Adipocyte (in vitro differentiated cells): ENCODE measurements at regions not wholly inside any gene's neighbourhood (a gene's known extent, or its start where the extent isn't known, plus 50 kb on each side); places are given as distances from the start of the nearest gene placed in this dataset.

ENCODE experiments used
- DNase-seq: peaks from one replicate; pipeline ENCODE4 v3.0.0-alpha.2; 2015; ENCODE audit warnings: low read depth
- H3K27me3 ChIP-seq: replicated peaks from 2 replicates; pipeline ENCODE4 v1.7.0; 2013; ENCODE audit warnings: mild to moderate bottlenecking, low read length, moderate library complexity; ENCODE audit not compliant: control insufficient read depth, insufficient read depth
- H3K36me3 ChIP-seq: 2 replicates; pipeline ENCODE4 v1.7.0; 2013; ENCODE audit warnings: low read length, mild to moderate bottlenecking, moderate library complexity; ENCODE audit not compliant: control insufficient read depth, insufficient read depth, severe bottlenecking
- H3K4me1 ChIP-seq: 2 replicates; pipeline ENCODE4 v1.7.0; 2013; ENCODE audit warnings: mild to moderate bottlenecking, low read length, moderate library complexity; ENCODE audit not compliant: control insufficient read depth, insufficient read depth
- H3K4me3 ChIP-seq: 2 replicates; pipeline ENCODE4 v1.7.0; 2013; ENCODE audit warnings: mild to moderate bottlenecking, low read length, moderate library complexity
- H3K9ac ChIP-seq: 2 replicates; pipeline ENCODE4 v1.7.0; 2013; ENCODE audit warnings: mild to moderate bottlenecking, low read length, moderate library complexity
- H3K9me3 ChIP-seq: 2 replicates; pipeline ENCODE4 v1.7.0; 2013; ENCODE audit warnings: mild to moderate bottlenecking, low read length, moderate library complexity; ENCODE audit not compliant: control insufficient read depth

- Histone ChIP-seq H3K4me1 (no peaks in the 10 kb centered on the region), H3K4me3 (no peak overlapping the region), H3K9ac (no peak overlapping the region), H3K27me3 (no peaks in the 10 kb centered on the region), H3K36me3 (no peaks in the 10 kb centered on the region), H3K9me3 (peaks cover 3% of the 10 kb centered on the region)
- no peak for DNase-seq
These were observed 51.2 kb upstream of the CARD11 start for GRCh38 chr7:3094701-3095445.

GRCh38 chr7:3097734-3098133 is 54.1 kb upstream of the CARD11 start:
- DNase-seq = no peak

GRCh38 chr7:3102159-3102558 is 58.5 kb upstream of the CARD11 start:
- Histone ChIP-seq H3K27me3 (peaks cover 3% of the 10 kb centered on the region), H3K9me3 (peaks cover 7% of the 10 kb centered on the region), H3K36me3 (no peaks in the 10 kb centered on the region), H3K4me3 (no peak overlapping the region), H3K4me1 (no peaks in the 10 kb centered on the region), H3K9ac (no peak overlapping the region)
- no peak for DNase-seq

More at GRCh38 chr7:3097734-3098133, 54.1 kb upstream of the CARD11 start:
- Histone ChIP-seq H3K4me3 (no peak overlapping the region), H3K9ac (no peak overlapping the region), H3K36me3 (no peaks in the 10 kb centered on the region), H3K4me1 (no peaks in the 10 kb centered on the region), H3K9me3 (peaks cover 3% of the 10 kb centered on the region), H3K27me3 (no peaks in the 10 kb centered on the region)

GRCh38 chr7:3103614-3104398 is 60.1 kb upstream of the CARD11 start:
- Histone ChIP-seq H3K9ac (no peak overlapping the region), H3K27me3 (peaks cover 3% of the 10 kb centered on the region), H3K9me3 (peaks cover 7% of the 10 kb centered on the region), H3K4me3 (no peak overlapping the region), H3K36me3 (no peaks in the 10 kb centered on the region), H3K4me1 (no peaks in the 10 kb centered on the region)
- no peak for DNase-seq

- Histone ChIP-seq H3K27me3 (peaks cover 3% of the 10 kb centered on the region), H3K9ac (no peak overlapping the region), H3K9me3 (peaks cover 7% of the 10 kb centered on the region), H3K4me1 (no peaks in the 10 kb centered on the region), H3K4me3 (no peak overlapping the region), H3K36me3 (no peaks in the 10 kb centered on the region)
- no peak for DNase-seq
These were observed 62.2 kb upstream of the CARD11 start for GRCh38 chr7:3105856-3106255.

- Histone ChIP-seq H3K4me1 (no peaks in the 10 kb centered on the region), H3K9ac (no peak overlapping the region), H3K9me3 (peaks cover 7% of the 10 kb centered on the region), H3K36me3 (no peaks in the 10 kb centered on the region), H3K27me3 (peaks cover 3% of the 10 kb centered on the region), H3K4me3 (no peak overlapping the region)
- DNase-seq = no peak
These were observed 62.7 kb upstream of the CARD11 start for GRCh38 chr7:3106361-3106826.

- Histone ChIP-seq H3K9me3 (peaks cover 7% of the 10 kb centered on the region), H3K9ac (no peak overlapping the region), H3K4me3 (no peak overlapping the region), H3K27me3 (peaks cover 3% of the 10 kb centered on the region), H3K36me3 (no peaks in the 10 kb centered on the region), H3K4me1 (no peaks in the 10 kb centered on the region)
- DNase-seq = no peak
These were observed 63.6 kb upstream of the CARD11 start for GRCh38 chr7:3107228-3107763.

- no peak for DNase-seq
- H3K4me3 ChIP-seq = no peak overlapping the region
- H3K9me3 ChIP-seq = peaks cover 7% of the 10 kb centered on the region
- peaks cover 3% of the 10 kb centered on the region for H3K27me3 ChIP-seq
- H3K36me3 ChIP-seq = no peaks in the 10 kb centered on the region
- no peak overlapping the region for H3K9ac ChIP-seq
- H3K4me1 ChIP-seq = no peaks in the 10 kb centered on the region
These were observed 64.4 kb upstream of the CARD11 start for GRCh38 chr7:3107889-3108570.

- DNase-seq = no peak
- H3K9ac ChIP-seq = no peak overlapping the region
- H3K4me1 ChIP-seq = no peaks in the 10 kb centered on the region
- no peak overlapping the region for H3K4me3 ChIP-seq
- no peaks in the 10 kb centered on the region for H3K36me3 ChIP-seq
- peaks cover 3% of the 10 kb centered on the region for H3K27me3 ChIP-seq
- peaks cover 12% of the 10 kb centered on the region for H3K9me3 ChIP-seq
These were observed 65.7 kb upstream of the CARD11 start for GRCh38 chr7:3109311-3109915.

GRCh38 chr7:3112479-3113134 is 68.9 kb upstream of the CARD11 start:
- no peak overlapping the region for H3K4me3 ChIP-seq
- H3K36me3 ChIP-seq = no peaks in the 10 kb centered on the region
- H3K9me3 ChIP-seq = peaks cover 5% of the 10 kb centered on the region
- DNase-seq = no peak
- H3K9ac ChIP-seq = no peak overlapping the region
- no peaks in the 10 kb centered on the region for H3K4me1 ChIP-seq
- H3K27me3 ChIP-seq = no peaks in the 10 kb centered on the region
